ENCODE measurements at regions not wholly inside any gene's neighbourhood (a gene's known extent, or its start where the extent isn't known, plus 50 kb on each side); places are given as distances from the start of the nearest gene placed in this dataset.
A peak's percentile ranks its signal among the peaks of the same experiment; 100 is the strongest.
"Not testable (repeated sequence)": the region's sequence is repeated elsewhere in the genome, so short reads cannot be mapped to it uniquely, and the experiment has no call there.

DNA sequence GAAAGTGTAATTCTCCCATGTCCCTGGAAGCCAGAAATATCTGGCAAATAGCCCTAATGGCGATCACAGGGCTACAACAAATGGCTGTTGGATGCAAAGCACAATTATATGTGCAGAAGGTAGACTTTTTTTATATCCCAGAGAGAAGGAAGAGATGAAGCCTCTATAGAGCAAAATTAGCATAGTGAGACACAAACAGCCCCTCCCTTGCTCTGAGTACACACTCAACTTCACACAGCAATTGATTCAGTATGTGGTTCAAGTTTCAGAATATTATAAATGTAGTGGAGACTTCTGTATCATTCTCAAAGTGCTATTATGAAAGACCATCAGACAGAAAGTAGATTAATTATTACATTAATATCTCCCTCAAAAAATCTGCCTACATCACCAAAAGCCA is 246.5 kb upstream of the TBX18 start:
- no peak for DNase-seq (ENCODE audit: low spot score)

DNA sequence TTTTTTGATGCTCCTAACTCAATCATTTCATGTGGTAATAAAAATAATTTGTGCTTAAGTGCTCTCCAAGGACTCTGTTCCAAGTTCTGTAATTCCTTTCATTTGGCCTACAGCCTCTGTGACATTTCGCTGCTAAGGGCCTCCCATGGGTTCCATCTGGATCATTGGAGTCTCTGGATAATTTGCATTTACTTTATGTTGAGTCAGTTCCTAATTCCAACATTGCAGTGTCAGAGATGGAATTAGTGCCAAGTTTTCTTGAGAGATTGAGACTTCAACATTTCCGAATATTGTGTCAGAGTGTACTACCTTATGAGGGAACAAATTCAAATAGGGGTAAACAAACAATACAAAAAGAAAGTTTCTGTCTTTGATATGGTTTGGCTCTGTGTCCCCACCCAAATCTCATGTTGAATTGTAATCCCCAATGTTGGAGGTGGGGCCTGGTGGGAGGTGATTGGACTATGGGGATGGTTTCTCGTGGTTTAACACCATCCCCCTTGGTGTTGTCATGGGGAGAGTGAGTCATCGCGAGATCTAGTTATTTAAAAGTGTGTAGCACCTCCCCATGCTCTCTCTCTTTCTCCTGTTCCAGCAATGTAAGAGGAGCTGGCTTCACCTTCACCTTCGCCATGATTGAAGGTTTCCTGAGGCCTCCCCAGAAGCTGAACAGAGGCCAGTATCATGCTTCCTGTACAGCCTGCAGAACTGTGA is 244.1 kb upstream of the TBX18 start:
- DNase-seq (ENCODE audit: low spot score), result peak; percentile 18

- no peak for DNase-seq (ENCODE audit: low spot score)
Measured at GRCh38 chr6:85006362-85006761, 242.0 kb upstream of the TBX18 start.

- DNase-seq (ENCODE audit: low spot score), result no peak
Measured at GRCh38 chr6:85005494-85005893, 241.1 kb upstream of the TBX18 start.

DNA sequence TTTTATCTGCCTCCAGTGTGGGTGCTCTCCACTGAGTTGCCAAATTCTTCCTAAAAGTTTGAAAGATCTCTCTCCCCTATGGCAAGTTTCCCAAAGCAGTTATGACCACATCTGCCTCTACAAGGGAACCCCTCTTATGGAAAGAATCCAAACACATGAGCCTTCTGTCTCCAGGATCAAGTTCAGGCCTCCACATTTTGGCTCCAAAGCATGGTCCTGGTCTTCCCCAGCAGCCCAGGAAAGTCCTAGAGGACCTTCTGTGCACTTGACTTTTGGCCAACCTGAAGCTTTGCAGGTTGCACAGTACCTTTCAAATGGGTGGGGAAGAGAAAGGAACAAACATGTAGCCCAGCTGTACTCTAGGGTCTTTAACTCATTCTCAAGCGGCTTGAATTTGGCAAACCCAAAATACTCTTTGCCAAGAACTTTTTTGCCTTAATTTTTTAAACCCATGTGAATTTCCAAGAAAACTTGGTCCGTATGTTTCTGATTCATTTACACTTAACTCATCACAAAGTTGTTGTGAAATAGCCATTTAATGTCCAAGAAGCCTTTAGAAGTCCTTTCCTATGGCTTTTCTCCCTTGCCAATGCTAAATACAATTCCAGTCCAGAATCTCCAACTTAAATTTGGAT is 240.1 kb upstream of the TBX18 start:
- no peak for DNase-seq (ENCODE audit: low spot score)

DNA sequence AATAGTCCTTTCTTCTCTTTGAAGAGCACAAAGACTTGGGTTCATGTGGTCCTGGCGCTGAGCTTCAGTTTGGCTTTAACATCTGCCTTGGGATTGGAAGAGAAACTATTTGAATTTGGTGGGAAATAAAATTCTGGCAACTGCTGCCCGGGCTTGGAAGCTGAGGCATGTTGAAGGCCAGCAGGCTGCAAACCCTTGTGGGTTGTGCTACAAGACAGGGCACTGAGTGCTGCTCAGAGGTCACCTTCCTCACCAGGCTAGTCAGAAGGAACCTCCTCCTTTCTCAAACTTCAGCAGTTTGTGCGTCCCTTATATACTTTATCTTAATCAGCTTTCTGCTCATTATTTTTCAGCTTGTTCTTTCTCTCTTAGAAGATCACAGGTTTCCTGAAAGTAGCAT is 238.4 kb upstream of the TBX18 start:
- no peak for DNase-seq (ENCODE audit: low spot score)

GRCh38 chr6:85000001-85000400 is 235.6 kb upstream of the TBX18 start:
- DNase-seq (ENCODE audit: low spot score), result no peak

DNA sequence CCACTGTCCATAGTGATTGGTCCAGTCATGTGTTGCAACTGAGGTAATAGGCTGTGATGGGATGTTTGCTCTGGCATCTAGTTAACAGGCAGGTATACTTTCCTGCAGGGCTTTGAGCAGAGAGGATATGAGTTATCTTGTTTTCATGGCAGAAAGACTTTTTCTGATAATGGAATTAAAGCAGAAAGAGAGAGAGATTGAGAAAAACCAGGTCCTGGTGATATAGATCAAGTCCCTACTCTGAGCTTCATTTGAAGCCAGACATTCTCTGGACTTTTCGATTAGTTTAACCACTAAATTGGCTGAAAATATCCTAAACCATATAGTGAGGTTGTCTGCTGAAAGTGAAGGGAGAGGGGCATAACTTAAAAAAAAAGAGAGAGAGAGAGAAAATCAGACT is 233.8 kb upstream of the TBX18 start:
- DNase-seq (ENCODE audit: low spot score), result no peak

GRCh38 chr6:84988766-84989165 is 224.4 kb upstream of the TBX18 start:
- DNase-seq (ENCODE audit: low spot score), result not testable (repeated sequence)

GRCh38 chr6:84985490-84985889 is 221.1 kb upstream of the TBX18 start:
- not testable (repeated sequence) for DNase-seq (ENCODE audit: low spot score)

DNA sequence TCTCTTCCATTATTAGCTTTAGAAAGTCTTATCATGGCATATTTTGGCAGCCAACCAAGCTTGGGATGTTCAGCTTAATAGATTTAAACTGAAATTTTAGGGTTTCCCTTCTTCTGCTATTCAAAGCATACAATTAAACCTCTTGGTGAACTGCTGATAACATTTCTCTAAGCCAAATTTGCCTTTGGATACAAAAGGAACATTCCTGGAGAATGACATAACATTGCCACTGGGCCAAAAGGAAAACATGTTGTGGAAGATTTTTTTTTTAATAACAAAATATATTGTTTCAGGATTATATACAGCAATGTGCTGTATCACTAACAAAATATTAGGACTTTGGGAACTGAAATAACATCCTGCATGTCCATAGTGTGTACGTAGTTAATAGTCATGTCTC is 215.1 kb upstream of the TBX18 start:
- DNase-seq (ENCODE audit: low spot score), result peak; percentile 13

- no peak for DNase-seq (ENCODE audit: low spot score)
Measured at GRCh38 chr6:84977363-84977705, 212.9 kb upstream of the TBX18 start.

- DNase-seq (ENCODE audit: low spot score), result no peak
Measured at GRCh38 chr6:84976526-84977362, 212.3 kb upstream of the TBX18 start.

DNA sequence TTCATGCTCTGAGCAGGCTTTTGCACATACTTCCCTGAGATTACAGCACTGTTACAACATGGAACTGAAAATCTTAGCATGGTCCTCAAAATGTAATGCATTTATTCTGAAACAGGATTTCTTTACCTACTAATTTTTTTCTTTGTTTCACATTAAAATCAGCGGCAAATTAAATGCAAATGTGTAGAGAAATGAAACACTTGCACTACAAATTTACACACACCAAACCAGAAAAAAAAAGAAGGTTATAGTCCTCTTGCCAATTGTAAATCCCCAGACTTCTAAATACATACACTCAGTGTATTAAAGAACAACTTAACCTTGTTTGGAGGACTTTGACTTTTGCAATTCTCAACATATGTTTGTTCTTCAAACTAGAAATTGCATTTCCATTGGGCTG is 210.9 kb upstream of the TBX18 start:
- no peak for DNase-seq (ENCODE audit: low spot score)

DNA sequence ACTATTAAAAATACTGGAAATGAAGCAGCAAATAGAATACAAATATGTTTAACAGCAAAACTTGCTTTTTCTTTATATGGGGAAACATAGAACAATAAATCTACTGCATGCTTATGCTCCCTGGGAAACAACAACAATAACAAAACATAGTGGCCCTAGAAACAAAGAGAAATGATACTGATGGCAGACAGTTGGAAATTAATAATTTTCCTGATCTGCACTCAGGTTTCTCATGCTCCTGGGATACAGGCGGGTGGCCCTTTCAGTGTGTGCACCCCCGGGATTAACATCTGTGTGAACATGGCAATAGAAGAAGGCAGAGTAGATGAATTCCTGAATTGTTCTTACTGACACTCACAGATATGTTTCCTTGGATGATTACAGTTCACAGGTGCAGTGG is 209.2 kb upstream of the TBX18 start:
- DNase-seq (ENCODE audit: low spot score), result no peak

DNA sequence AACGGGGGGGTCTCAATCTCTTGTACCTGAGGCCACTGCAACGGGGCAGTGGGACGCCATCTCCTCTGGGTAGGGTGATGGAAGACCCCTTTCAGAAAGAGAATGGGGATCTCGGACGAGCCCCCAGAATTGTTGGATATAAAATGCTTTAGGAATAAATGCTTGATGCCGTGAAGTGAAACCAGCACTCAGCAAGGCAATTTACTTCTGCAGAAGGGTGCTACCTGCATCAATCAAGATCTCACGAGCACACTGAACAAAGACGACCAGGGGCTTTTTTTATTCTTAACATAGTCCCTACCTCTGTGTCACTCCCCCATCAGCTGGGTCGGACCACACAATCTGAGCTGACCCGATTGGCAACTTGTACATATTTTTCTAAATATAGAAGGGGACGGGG is 203.6 kb upstream of the TBX18 start:
- no peak for DNase-seq (ENCODE audit: low spot score)

DNA sequence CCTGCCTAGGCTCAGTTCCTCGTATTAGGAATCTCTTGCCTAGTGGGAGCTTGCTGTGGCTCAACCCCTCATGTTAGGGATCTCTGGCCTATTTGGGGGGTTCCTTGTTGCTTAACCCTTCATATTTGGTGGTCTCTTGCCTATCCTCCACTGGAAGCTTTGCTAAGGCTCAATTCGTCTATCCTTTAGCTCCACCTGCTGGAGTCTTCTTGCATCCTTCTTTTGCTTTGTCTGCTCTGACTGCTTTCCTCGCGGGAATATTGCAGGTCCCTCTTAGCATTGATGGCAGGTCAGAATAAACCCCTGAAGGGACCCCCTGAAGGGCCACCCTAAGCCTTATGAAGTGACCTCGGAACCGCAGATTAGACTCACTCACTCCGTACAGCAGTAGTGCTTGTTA is 203.0 kb upstream of the TBX18 start:
- peak; percentile 48 for DNase-seq (ENCODE audit: low spot score)

GRCh38 chr6:84953111-84953755 is 188.8 kb upstream of the TBX18 start:
- DNase-seq (ENCODE audit: low spot score), result no peak

DNA sequence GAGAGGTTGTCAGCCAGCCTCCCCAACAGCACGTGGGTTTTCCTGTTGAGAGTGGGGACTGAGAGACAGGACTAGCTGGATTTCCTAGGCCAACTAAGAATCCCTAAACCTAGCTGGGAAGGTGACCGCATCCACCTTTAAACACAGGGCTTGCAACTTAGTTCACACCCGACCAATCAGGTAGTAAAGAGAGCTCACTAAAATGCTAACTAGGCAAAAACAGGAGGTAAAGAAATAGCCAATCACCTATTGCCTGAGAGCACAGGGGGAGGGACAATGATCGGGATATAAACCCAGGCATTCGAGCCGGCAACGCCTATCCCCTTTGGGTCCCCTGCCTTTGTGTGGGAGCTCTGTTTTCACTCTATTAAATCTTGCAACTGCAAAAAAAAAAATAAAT is 180.5 kb upstream of the TBX18 start:
- DNase-seq (ENCODE audit: low spot score), result not testable (repeated sequence)

GRCh38 chr6:84943905-84944304 is 179.5 kb upstream of the TBX18 start:
- DNase-seq (ENCODE audit: low spot score), result no peak

GRCh38 chr6:84941609-84942008 is 177.2 kb upstream of the TBX18 start:
- DNase-seq (ENCODE audit: low spot score), result not testable (repeated sequence)

DNA sequence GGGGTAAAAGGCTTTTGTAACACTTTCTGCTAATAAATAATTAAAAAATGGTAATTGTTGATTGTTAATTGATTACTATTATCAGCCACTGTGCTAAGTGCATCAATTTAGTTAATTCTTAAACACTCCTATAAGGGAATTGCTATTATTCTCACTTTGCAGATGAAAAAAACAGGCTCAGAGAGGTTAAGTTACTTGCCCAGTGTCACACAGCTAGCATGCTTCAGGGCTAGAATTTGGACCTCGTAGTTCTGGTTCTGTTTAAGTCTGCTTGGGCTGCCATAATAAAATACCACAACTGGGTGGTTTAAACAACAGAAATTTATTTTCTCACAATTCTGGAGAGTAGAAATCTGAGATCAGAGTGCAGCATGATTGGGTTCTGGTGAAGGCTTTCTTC is 164.8 kb upstream of the TBX18 start:
- no peak for DNase-seq (ENCODE audit: low spot score)

- no peak for DNase-seq (ENCODE audit: low spot score)
Measured at GRCh38 chr6:84927551-84927950, 163.2 kb upstream of the TBX18 start.
